ENCODE measurements at regions not wholly inside any gene's neighbourhood (a gene's known extent, or its start where the extent isn't known, plus 50 kb on each side); places are given as distances from the start of the nearest gene placed in this dataset.
A peak's percentile ranks its signal among the peaks of the same experiment; 100 is the strongest.

GRCh38 chr9:110099236-110100095 is 108.5 kb downstream of the C9orf152 start:
- no peak for TF ChIP-seq CTCF (IDR thresholded peaks at IDR 0.05; ENCODE audit: borderline replicate concordance, control extremely low read depth, extremely low read depth, insufficient read depth, missing control alignments)
- no peak for DNase-seq (ENCODE audit: low spot score)
- in situ Hi-C loops (cut with MboI; ENCODE audit: low sequenced_read_pairs, unreplicated experiment), result no loop called here

- TF ChIP-seq CTCF (IDR thresholded peaks at IDR 0.05; ENCODE audit: borderline replicate concordance, control extremely low read depth, extremely low read depth, insufficient read depth, missing control alignments), result no peak
- in situ Hi-C loops (cut with MboI; ENCODE audit: low sequenced_read_pairs, unreplicated experiment), result no loop called here
- DNase-seq (ENCODE audit: low spot score), result peak; percentile 57
These were observed 106.3 kb downstream of the C9orf152 start for GRCh38 chr9:110101531-110102161.

- in situ Hi-C loops (cut with MboI; ENCODE audit: low sequenced_read_pairs, unreplicated experiment), result no loop called here
- no peak for TF ChIP-seq CTCF (IDR thresholded peaks at IDR 0.05; ENCODE audit: borderline replicate concordance, control extremely low read depth, extremely low read depth, insufficient read depth, missing control alignments)
- DNase-seq (ENCODE audit: low spot score), result no peak
These were observed 104.7 kb downstream of the C9orf152 start for GRCh38 chr9:110103257-110103656.

GRCh38 chr9:110104261-110104809 is 103.6 kb downstream of the C9orf152 start:
- TF ChIP-seq CTCF (IDR thresholded peaks at IDR 0.05; ENCODE audit: borderline replicate concordance, control extremely low read depth, extremely low read depth, insufficient read depth, missing control alignments), result no peak
- in situ Hi-C loops (cut with MboI; ENCODE audit: low sequenced_read_pairs, unreplicated experiment), result no loop called here
- DNase-seq (ENCODE audit: low spot score), result no peak

- no peak for TF ChIP-seq CTCF (IDR thresholded peaks at IDR 0.05; ENCODE audit: borderline replicate concordance, control extremely low read depth, extremely low read depth, insufficient read depth, missing control alignments)
- in situ Hi-C loops (cut with MboI; ENCODE audit: low sequenced_read_pairs, unreplicated experiment), result no loop called here
These were observed 102.9 kb downstream of the C9orf152 start for GRCh38 chr9:110105107-110105506.

GRCh38 chr9:110106661-110107060 is 101.3 kb downstream of the C9orf152 start:
- TF ChIP-seq CTCF (IDR thresholded peaks at IDR 0.05; ENCODE audit: borderline replicate concordance, control extremely low read depth, extremely low read depth, insufficient read depth, missing control alignments), result no peak
- in situ Hi-C loops (cut with MboI; ENCODE audit: low sequenced_read_pairs, unreplicated experiment), result no loop called here
- no peak for DNase-seq (ENCODE audit: low spot score)

More at GRCh38 chr9:110105107-110105506, 102.9 kb downstream of the C9orf152 start:
- no peak for DNase-seq (ENCODE audit: low spot score)

All from GM13976 (cell line).